ENCODE measurements at regions not wholly inside any gene's neighbourhood (a gene's known extent, or its start where the extent isn't known, plus 50 kb on each side); places are given as distances from the start of the nearest gene placed in this dataset.

GRCh38 chr5:121752149-121752548 lies 99.5 kb upstream of the FTMT start:
- no peak overlapping the region for H3K4me2 ChIP-seq (ENCODE audit: low read length)
- no TSS peak for BruUV-seq (replicated peaks)
- no peaks in the 10 kb centered on the region for H3K27me3 ChIP-seq (ENCODE audit: insufficient read depth, low read length)
- TF ChIP-seq, protein P1, sequence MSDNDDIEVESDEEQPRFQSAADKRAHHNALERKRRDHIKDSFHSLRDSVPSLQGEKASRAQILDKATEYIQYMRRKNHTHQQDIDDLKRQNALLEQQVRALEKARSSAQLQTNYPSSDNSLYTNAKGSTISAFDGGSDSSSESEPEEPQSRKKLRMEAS (IDR thresholded peaks at IDR 0.05), result no peak
- no peak for TF ChIP-seq TCF7L2 (IDR thresholded peaks at IDR 0.05; ENCODE audit: borderline replicate concordance, extremely low read depth, insufficient read depth, insufficient read length)
- TF ChIP-seq EGR1 (IDR thresholded peaks at IDR 0.05; ENCODE audit: low read depth), result no peak
- no peak for TF ChIP-seq EZH2phosphoT487 (IDR thresholded peaks at IDR 0.05; ENCODE audit: borderline replicate concordance)
- no peak for TF ChIP-seq EZH2 (IDR thresholded peaks at IDR 0.05)
- no peak for TF ChIP-seq ATF3 (IDR thresholded peaks at IDR 0.05)
- TF ChIP-seq, protein P2, sequence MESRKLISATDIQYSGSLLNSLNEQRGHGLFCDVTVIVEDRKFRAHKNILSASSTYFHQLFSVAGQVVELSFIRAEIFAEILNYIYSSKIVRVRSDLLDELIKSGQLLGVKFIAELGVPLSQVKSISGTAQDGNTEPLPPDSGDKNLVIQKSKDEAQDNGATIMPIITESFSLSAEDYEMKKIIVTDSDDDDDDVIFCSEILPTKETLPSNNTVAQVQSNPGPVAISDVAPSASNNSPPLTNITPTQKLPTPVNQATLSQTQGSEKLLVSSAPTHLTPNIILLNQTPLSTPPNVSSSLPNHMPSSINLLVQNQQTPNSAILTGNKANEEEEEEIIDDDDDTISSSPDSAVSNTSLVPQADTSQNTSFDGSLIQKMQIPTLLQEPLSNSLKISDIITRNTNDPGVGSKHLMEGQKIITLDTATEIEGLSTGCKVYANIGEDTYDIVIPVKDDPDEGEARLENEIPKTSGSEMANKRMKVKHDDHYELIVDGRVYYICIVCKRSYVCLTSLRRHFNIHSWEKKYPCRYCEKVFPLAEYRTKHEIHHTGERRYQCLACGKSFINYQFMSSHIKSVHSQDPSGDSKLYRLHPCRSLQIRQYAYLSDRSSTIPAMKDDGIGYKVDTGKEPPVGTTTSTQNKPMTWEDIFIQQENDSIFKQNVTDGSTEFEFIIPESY (IDR thresholded peaks at IDR 0.05; ENCODE audit: extremely low read depth, insufficient replicate concordance, low read length), result no peak
- no peak for TF ChIP-seq POLR2AphosphoS5 (IDR thresholded peaks at IDR 0.05; ENCODE audit: low read depth, low read length)
- no peak for TF ChIP-seq CBX3 (IDR thresholded peaks at IDR 0.05; ENCODE audit: low read depth)
- no peak for TF ChIP-seq SP1 (IDR thresholded peaks at IDR 0.05; ENCODE audit: low read depth)
- TF ChIP-seq YY1 (IDR thresholded peaks at IDR 0.05; ENCODE audit: extremely low read depth, insufficient replicate concordance, low read depth, low read length), result no peak
- no peak for TF ChIP-seq POLR2A (IDR thresholded peaks at IDR 0.05; ENCODE audit: borderline replicate concordance, extremely low read depth, insufficient read depth, insufficient read length)
- TF ChIP-seq REST (IDR thresholded peaks at IDR 0.05; ENCODE audit: low read depth), result no peak
- TF ChIP-seq ZFX (IDR thresholded peaks at IDR 0.05), result no peak
- TF ChIP-seq JUND (IDR thresholded peaks at IDR 0.05), result no peak
- no peak for TF ChIP-seq ELF1 (IDR thresholded peaks at IDR 0.05; ENCODE audit: borderline replicate concordance, low read depth)
- no peak for TF ChIP-seq SRF (IDR thresholded peaks at IDR 0.05; ENCODE audit: low read depth)
- no peak overlapping the region for H3K9ac ChIP-seq (ENCODE audit: low read length)
- H3K27ac ChIP-seq (ENCODE audit: low read depth, low read length), result no peak overlapping the region
- RAD21 ChIA-PET (ENCODE audit: low non-redundant PET in 1 of 2, low total read pairs in 2 of 2, uncharacterized antibody in 2 of 2, unreplicated experiment in 2 of 2), result no interaction called here
- no peaks in the 10 kb centered on the region for H4K20me1 ChIP-seq (ENCODE audit: insufficient read depth)
- no peaks in the 10 kb centered on the region for H3K9me3 ChIP-seq (ENCODE audit: control insufficient read depth in 1 of 2, insufficient read depth in 1 of 2, low read depth in 1 of 2, low read length in 2 of 2)
- no peaks in the 10 kb centered on the region for H3K9me2 ChIP-seq (ENCODE audit: insufficient read depth)
- H3K4me1 ChIP-seq (ENCODE audit: control insufficient read depth in 1 of 2, insufficient read depth in 2 of 2, low read length in 2 of 2), result no peaks in the 10 kb centered on the region
- H3K36me3 ChIP-seq (ENCODE audit: control insufficient read depth in 1 of 2, insufficient read depth in 2 of 2, low read length in 2 of 2), result no peaks in the 10 kb centered on the region
- intact Hi-C loops (cut with micrococcal nuclease), result no loop called here
- H2AFZ ChIP-seq (ENCODE audit: low read depth, low read length, poor library complexity, severe bottlenecking), result no peak overlapping the region
- POLR2A ChIA-PET, result no interaction called here
- CTCF ChIA-PET, result no interaction called here
- ATAC-seq (no peak), DNase-seq (ENCODE audit: low read depth, low spot score) (no peak)
- H3K4me3 ChIP-seq (replicated peaks in 1 of 2; ENCODE audit: low read depth in 1 of 2, low read length in 2 of 2), result no peak overlapping the region
- H3K79me2 ChIP-seq (ENCODE audit: insufficient read depth, low read length), result no peaks in the 10 kb centered on the region

All from HCT116 (cell line).